ENCODE measurements at regions not wholly inside any gene's neighbourhood (a gene's known extent, or its start where the extent isn't known, plus 50 kb on each side); places are given as distances from the start of the nearest gene placed in this dataset.

- in situ Hi-C loops (cut with MboI; ENCODE audit: low pct_ligation_motif_present in 1 of 4, low pct_unique_long_range_greater_than_20kb in 1 of 4, low sequenced_read_pairs in 3 of 4): no loop called here
- Histone ChIP-seq H3K27ac (no peak overlapping the region), H3K4me3 (no peak overlapping the region), H3K36me3 (no peaks in the 10 kb centered on the region), H3K4me1 (no peaks in the 10 kb centered on the region), H3K9me3 (no peaks in the 10 kb centered on the region), H3K27me3 (peaks cover 10% of the 10 kb centered on the region)
- intact Hi-C loops (cut with DNase I; ENCODE audit: low total_unique reads): loop anchor here (10.0 kb wide), 1 partner anchor 160 kb away; no protein-coding TSS in a partner anchor
- WGBS, 2 donors (ENCODE audit: low coverage in 1 of 2): 71 to 75% methylated on average over 5 of the region's 5 CpGs
- no peak for DNase-seq
- no peak for TF ChIP-seq EP300 (IDR thresholded peaks at IDR 0.05; ENCODE audit: low read depth)
- TF ChIP-seq POLR2AphosphoS5 (IDR thresholded peaks at IDR 0.05): no peak
- no peak for TF ChIP-seq POLR2A (IDR thresholded peaks at IDR 0.05)
- TF ChIP-seq, protein P1, sequence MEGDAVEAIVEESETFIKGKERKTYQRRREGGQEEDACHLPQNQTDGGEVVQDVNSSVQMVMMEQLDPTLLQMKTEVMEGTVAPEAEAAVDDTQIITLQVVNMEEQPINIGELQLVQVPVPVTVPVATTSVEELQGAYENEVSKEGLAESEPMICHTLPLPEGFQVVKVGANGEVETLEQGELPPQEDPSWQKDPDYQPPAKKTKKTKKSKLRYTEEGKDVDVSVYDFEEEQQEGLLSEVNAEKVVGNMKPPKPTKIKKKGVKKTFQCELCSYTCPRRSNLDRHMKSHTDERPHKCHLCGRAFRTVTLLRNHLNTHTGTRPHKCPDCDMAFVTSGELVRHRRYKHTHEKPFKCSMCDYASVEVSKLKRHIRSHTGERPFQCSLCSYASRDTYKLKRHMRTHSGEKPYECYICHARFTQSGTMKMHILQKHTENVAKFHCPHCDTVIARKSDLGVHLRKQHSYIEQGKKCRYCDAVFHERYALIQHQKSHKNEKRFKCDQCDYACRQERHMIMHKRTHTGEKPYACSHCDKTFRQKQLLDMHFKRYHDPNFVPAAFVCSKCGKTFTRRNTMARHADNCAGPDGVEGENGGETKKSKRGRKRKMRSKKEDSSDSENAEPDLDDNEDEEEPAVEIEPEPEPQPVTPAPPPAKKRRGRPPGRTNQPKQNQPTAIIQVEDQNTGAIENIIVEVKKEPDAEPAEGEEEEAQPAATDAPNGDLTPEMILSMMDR (IDR thresholded peaks at IDR 0.05): no peak
Observed at GRCh38 chr17:31674717-31675349, 184.2 kb downstream of the COPRS start.

DNA sequence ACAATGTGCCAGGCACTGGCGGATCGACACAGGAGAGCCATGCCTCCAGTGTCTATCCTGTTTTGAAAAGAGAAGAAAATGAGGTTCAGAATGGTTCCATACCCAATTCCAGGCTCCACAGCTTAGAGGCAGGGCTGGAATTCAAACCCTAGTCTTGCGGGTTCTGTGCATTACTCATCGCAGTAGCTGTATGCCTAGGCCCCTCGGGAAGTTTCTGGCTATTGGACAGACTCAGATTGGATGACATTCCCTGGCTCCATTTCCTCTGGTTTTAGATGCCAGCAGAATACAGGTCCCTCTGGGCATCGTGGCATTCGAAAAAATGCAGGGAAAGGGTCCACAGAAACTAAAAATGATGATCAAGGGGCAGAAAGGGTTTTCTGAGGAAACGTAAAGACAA lies 184.7 kb downstream of the COPRS start:
- in situ Hi-C loops (cut with MboI; ENCODE audit: low pct_ligation_motif_present in 1 of 4, low pct_unique_long_range_greater_than_20kb in 1 of 4, low sequenced_read_pairs in 3 of 4) (no loop called here), intact Hi-C loops (cut with DNase I; ENCODE audit: low total_unique reads) (loop anchor here (10.0 kb wide), 1 partner anchor 160 kb away; no protein-coding TSS in a partner anchor)
- Histone ChIP-seq H3K9me3 (no peaks in the 10 kb centered on the region), H3K4me3 (no peak overlapping the region), H3K27ac (no peak overlapping the region), H3K4me1 (no peaks in the 10 kb centered on the region), H3K27me3 (peaks cover 7% of the 10 kb centered on the region), H3K36me3 (no peaks in the 10 kb centered on the region)
- no peak for TF ChIP-seq POLR2A (IDR thresholded peaks at IDR 0.05)
- no peak for TF ChIP-seq EP300 (IDR thresholded peaks at IDR 0.05; ENCODE audit: low read depth)
- TF ChIP-seq, protein P1 (IDR thresholded peaks at IDR 0.05): no peak
- no peak for TF ChIP-seq POLR2AphosphoS5 (IDR thresholded peaks at IDR 0.05)
- no peak for DNase-seq
- 81% methylated on average over 8 of the region's 8 CpGs; no CpG with 5 or more reads in 1 of the 2 donors for WGBS, 2 donors (ENCODE audit: low coverage in 1 of 2)

GRCh38 chr17:31673076-31673475 lies 186.0 kb downstream of the COPRS start:
- 51% methylated on average over 7 of the region's 8 CpGs; no CpG with 5 or more reads in 1 of the 2 donors for WGBS, 2 donors (ENCODE audit: low coverage in 1 of 2)

DNA sequence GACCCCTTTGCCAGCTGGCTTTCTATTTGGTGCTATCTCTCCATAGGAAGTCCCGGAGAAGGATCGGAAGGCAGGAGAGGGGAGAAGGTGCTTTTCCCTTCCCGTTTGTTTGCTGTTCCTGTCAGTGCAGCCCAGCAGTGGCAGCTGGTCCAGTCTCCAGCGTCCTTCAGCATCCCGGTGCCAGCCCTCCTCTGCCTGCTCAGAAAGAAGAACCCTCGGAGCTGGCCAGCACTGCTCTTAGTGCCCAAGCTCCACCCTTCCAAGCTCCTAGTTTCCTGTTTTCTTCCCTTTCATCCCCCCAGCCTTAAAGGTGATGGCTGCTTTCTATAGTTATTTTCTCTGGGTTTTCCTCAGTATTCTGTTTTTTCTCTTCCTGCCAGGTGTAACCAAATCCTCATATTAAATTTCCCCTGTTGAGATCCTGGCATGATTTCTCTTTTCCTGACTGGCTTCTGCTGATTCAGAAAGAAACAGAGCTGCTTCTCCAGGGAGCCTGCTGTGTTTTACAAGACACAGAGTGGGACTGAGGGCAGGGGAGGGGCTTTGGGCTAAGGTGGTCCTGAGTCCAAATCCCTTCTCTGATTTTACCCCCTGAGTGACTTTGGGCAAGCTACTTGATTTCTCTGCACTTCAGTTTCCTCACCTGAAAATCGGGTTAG lies 186.8 kb downstream of the COPRS start:
- intact Hi-C loops (cut with DNase I; ENCODE audit: low total_unique reads): loop anchor here (10.0 kb wide), 1 partner anchor 163 kb away; no protein-coding TSS in a partner anchor
- in situ Hi-C loops (cut with MboI; ENCODE audit: low pct_ligation_motif_present in 1 of 4, low pct_unique_long_range_greater_than_20kb in 1 of 4, low sequenced_read_pairs in 3 of 4): no loop called here
- no peak for DNase-seq
- H3K4me1 ChIP-seq: no peaks in the 10 kb centered on the region
- H3K27me3 ChIP-seq: peaks cover 7% of the 10 kb centered on the region
- no peaks in the 10 kb centered on the region for H3K9me3 ChIP-seq
- H3K36me3 ChIP-seq: no peaks in the 10 kb centered on the region
- TF ChIP-seq POLR2A (IDR thresholded peaks at IDR 0.05): no peak
- TF ChIP-seq, protein P1 (IDR thresholded peaks at IDR 0.05): no peak
- TF ChIP-seq POLR2AphosphoS5 (IDR thresholded peaks at IDR 0.05): no peak
- no peak for TF ChIP-seq EP300 (IDR thresholded peaks at IDR 0.05; ENCODE audit: low read depth)
- H3K27ac ChIP-seq: no peak overlapping the region
- H3K4me3 ChIP-seq: no peak overlapping the region
- WGBS, 2 donors (ENCODE audit: low coverage in 1 of 2): 50 to 58% methylated on average over 5 to 7 of the region's 7 CpGs

More at GRCh38 chr17:31673076-31673475, 186.0 kb downstream of the COPRS start:
- no peaks in the 10 kb centered on the region for H3K36me3 ChIP-seq
- in situ Hi-C loops (cut with MboI; ENCODE audit: low pct_ligation_motif_present in 1 of 4, low pct_unique_long_range_greater_than_20kb in 1 of 4, low sequenced_read_pairs in 3 of 4): no loop called here
- DNase-seq: no peak
- H3K4me3 ChIP-seq: no peak overlapping the region
- peaks cover 7% of the 10 kb centered on the region for H3K27me3 ChIP-seq
- H3K4me1 ChIP-seq: no peaks in the 10 kb centered on the region
- H3K9me3 ChIP-seq: no peaks in the 10 kb centered on the region
- no peak overlapping the region for H3K27ac ChIP-seq
- TF ChIP-seq EP300 (IDR thresholded peaks at IDR 0.05; ENCODE audit: low read depth) (no peak), POLR2AphosphoS5 (IDR thresholded peaks at IDR 0.05) (no peak)
- intact Hi-C loops (cut with DNase I; ENCODE audit: low total_unique reads): loop anchor here (10.0 kb wide), 1 partner anchor 162 kb away; no protein-coding TSS in a partner anchor
